Spleen (tissue), 11 donors: ENCODE measurements at regions not wholly inside any gene's neighbourhood (a gene's known extent, or its start where the extent isn't known, plus 50 kb on each side); places are given as distances from the start of the nearest gene placed in this dataset.

Source experiments
- DNase-seq: peaks from one replicate; pipeline ENCODE4 v3.0.0-alpha.2; 2020
- H3K27ac ChIP-seq, 8 donors: fragments of 200-600 bp; sonication (generic) in 7 of 8; 1 replicate in 4 of 8; 2 replicates in 4 of 8; pipeline versions ENCODE4 v1.5.0 to v1.8.0; 2016 to 2021; ENCODE audit warnings: inconsistent platforms in 4 of 8, mild to moderate bottlenecking in 4 of 8, moderate library complexity in 1 of 8
- H3K27me3 ChIP-seq, 7 donors: fragments of 200-600 bp; sonication (generic) in 6 of 7; replicated peaks in 1 of 7; 1 replicate in 4 of 7; 2 replicates in 3 of 7; pipeline versions ENCODE4 v1.5.0 to v1.8.0; 2016 to 2021; ENCODE audit warnings: inconsistent platforms in 3 of 7, mild to moderate bottlenecking in 1 of 7
- H3K36me3 ChIP-seq, 6 donors: fragments of 200-600 bp; sonication (generic) in 5 of 6; 1 replicate in 4 of 6; 2 replicates in 2 of 6; pipeline versions ENCODE4 v1.5.0 to v1.8.0; 2016 to 2021; ENCODE audit warnings: inconsistent platforms in 2 of 6
- H3K4me1 ChIP-seq, 6 donors: fragments of 200-600 bp; sonication (generic) in 5 of 6; 1 replicate in 3 of 6; 2 replicates in 3 of 6; pipeline versions ENCODE4 v1.5.0 to v1.8.0; 2016 to 2021; ENCODE audit warnings: inconsistent platforms in 3 of 6
- H3K4me3 ChIP-seq, 8 donors: fragments of 200-600 bp; sonication (generic) in 7 of 8; 1 replicate in 4 of 8; 2 replicates in 4 of 8; pipeline versions ENCODE4 v1.5.0 to v1.8.0; 2016 to 2021; ENCODE audit warnings: inconsistent platforms in 4 of 8, mild to moderate bottlenecking in 4 of 8, moderate library complexity in 2 of 8
- H3K9me3 ChIP-seq, 8 donors: fragments of 200-600 bp; sonication (generic) in 7 of 8; 1 replicate in 4 of 8; 2 replicates in 4 of 8; pipeline versions ENCODE4 v1.5.0 to v1.8.0; 2016 to 2021; ENCODE audit warnings: inconsistent platforms in 4 of 8
- POLR2A ChIP-seq, 3 donors: fragments of 450-650 bp; IDR thresholded peaks; one replicate each; pipeline ENCODE4 v1.5.1; 2017; ENCODE audit warnings: antibody characterized with exemption in 3 of 3, mild to moderate bottlenecking in 1 of 3
- POLR2AphosphoS5 ChIP-seq, 3 donors: sonication (generic); formaldehyde crosslinking; IDR thresholded peaks; one replicate each; pipeline ENCODE4 v1.5.1; 2017; ENCODE audit warnings: antibody characterized with exemption in 3 of 3
- WGBS, 5 donors: extraction: QIAGEN DNeasy Blood & Tissue Kit in 3 of 5; methylation state at CpG; one replicate each; pipeline versions ENCODE4 v1.1.5 to v1.1.7; 2013 to 2018; 5-methylcytosine and 5-hydroxymethylcytosine counted together
- intact Hi-C: fragments of 100-400 bp; cut with DNase I; formaldehyde crosslinking; loops from one replicate; pipeline ENCODE4 v1.15.0; 2023; ENCODE audit warnings: low total_unique reads
- TF ChIP-seq, protein P1 (sequence below), 11 experiments: fragments of 200-600 bp in 7 of 11; fragments of 450-650 bp in 4 of 11; sonication (generic) in 4 of 11; IDR thresholded peaks in 8 of 11; conservative IDR thresholded peaks in 3 of 11; 1 replicate in 7 of 11; 2 replicates in 4 of 11; pipeline versions ENCODE4 v1.4.0 to v1.8.0; 2016 to 2021; ENCODE audit warnings: antibody characterized with exemption in 11 of 11, inconsistent platforms in 4 of 11, mild to moderate bottlenecking in 1 of 11
- donor health status: healthy with polysubstance abuse.
- donor health status: DM: no; HTN: no; CAD: no; lungs with moderate emphysema.
- donor health status: DM: no; HTN: no; CAD: no.
- donor health status: Bipolar disorder and iron deficiency.
- donor health status: healthy.
- donor health status: DM: no; HTN: no; CAD: no.
- donor health status: DM: yes; HTN: yes; CAD: no.

DNA sequence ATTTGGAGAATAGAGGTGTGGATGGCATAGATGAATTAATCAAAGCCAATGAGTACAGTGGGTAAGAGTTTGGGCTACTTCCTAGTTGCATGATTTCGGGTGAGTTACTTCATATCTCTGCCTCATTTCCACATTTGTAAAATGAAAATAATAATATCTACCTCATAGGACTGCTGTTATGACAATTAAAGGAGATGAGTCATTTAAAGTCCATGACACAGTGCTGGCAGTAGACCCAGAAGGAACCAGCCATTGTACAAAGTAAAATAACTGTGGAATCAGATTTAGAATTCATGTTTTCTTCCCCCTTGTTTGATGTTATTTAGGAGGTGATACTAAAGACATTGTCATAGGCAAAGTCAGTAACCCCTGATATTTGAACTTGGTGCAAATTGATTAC, 139.5 kb upstream of the SLC27A6 start:
- Histone ChIP-seq H3K27me3 (no peaks in the 10 kb centered on the region), H3K9me3 (peaks cover 0 to 7% (median 0%) of the 10 kb centered on the region in 8 donors), H3K27ac (no peak overlapping the region), H3K4me3 (no peak overlapping the region), H3K36me3 (no peaks in the 10 kb centered on the region), H3K4me1 (no peaks in the 10 kb centered on the region)
- intact Hi-C loops: no loop called here
- no peak for DNase-seq
- TF ChIP-seq POLR2AphosphoS5 (IDR thresholded peaks at IDR 0.05) (no peak), POLR2A (IDR thresholded peaks at IDR 0.05) (no peak)
- TF ChIP-seq, protein P1, sequence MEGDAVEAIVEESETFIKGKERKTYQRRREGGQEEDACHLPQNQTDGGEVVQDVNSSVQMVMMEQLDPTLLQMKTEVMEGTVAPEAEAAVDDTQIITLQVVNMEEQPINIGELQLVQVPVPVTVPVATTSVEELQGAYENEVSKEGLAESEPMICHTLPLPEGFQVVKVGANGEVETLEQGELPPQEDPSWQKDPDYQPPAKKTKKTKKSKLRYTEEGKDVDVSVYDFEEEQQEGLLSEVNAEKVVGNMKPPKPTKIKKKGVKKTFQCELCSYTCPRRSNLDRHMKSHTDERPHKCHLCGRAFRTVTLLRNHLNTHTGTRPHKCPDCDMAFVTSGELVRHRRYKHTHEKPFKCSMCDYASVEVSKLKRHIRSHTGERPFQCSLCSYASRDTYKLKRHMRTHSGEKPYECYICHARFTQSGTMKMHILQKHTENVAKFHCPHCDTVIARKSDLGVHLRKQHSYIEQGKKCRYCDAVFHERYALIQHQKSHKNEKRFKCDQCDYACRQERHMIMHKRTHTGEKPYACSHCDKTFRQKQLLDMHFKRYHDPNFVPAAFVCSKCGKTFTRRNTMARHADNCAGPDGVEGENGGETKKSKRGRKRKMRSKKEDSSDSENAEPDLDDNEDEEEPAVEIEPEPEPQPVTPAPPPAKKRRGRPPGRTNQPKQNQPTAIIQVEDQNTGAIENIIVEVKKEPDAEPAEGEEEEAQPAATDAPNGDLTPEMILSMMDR (IDR thresholded peaks at IDR 0.05 in 8 of 11, conservative IDR thresholded peaks at IDR 0.05 in 3 of 11): no peak
- 49 to 84% (median 67%) methylated on average over 1 of the region's 1 CpG for WGBS, 5 donors

DNA sequence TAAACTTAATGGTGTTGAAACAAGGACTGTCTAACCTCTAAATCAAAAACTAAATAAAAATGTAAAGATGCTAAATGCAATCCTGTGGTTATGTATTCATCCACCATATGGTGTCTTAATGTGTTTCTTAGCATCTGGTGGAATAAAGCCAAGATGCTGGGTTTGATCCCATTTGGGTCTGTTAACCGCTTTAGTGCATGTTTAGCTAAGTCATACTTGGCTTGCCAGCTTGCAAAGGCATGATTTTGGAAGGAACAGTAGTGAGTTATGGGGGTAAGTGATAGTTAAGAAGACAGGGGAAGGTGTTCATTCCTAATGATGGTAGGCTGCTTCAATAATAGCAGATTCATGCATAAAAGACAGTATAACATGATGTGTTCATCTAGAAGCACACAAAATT, 139.0 kb upstream of the SLC27A6 start:
- Histone ChIP-seq H3K27me3 (no peaks in the 10 kb centered on the region), H3K4me3 (no peak overlapping the region), H3K9me3 (peaks cover 0 to 7% (median 0%) of the 10 kb centered on the region in 8 donors), H3K36me3 (no peaks in the 10 kb centered on the region), H3K27ac (no peak overlapping the region), H3K4me1 (no peaks in the 10 kb centered on the region)
- no peak for DNase-seq
- intact Hi-C loops: no loop called here
- WGBS, 5 donors: 74 to 79% (median 74%) methylated on average over 1 of the region's 1 CpG
- TF ChIP-seq, protein P1 (IDR thresholded peaks at IDR 0.05 in 8 of 11, conservative IDR thresholded peaks at IDR 0.05 in 3 of 11): no peak
- TF ChIP-seq POLR2A (IDR thresholded peaks at IDR 0.05) (no peak), POLR2AphosphoS5 (IDR thresholded peaks at IDR 0.05) (no peak)

DNA sequence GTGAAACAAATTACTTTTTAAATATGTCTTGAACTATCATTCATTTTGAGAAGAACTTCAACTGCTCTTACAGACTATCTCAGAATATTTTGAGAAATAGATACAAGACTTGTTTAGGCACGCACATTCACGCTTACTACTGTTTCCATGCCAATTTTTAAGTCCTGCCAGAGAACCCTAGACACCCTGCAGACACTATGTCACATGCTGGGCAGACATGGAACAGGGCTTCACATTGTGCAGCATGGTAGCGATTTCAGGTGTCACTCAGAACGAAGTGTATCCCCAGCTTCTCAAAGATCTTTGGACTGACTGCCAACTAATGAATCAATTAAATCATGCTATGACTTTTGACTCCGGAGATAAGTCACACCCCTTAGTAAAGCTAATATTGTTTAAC, 128.7 kb upstream of the SLC27A6 start:
- Histone ChIP-seq H3K27ac (no peak overlapping the region), H3K9me3 (peaks cover 0 to 4% (median 0%) of the 10 kb centered on the region in 8 donors), H3K4me3 (no peak overlapping the region), H3K27me3 (no peaks in the 10 kb centered on the region), H3K4me1 (no peaks in the 10 kb centered on the region), H3K36me3 (no peaks in the 10 kb centered on the region)
- DNase-seq: no peak
- TF ChIP-seq, protein P1 (IDR thresholded peaks at IDR 0.05 in 8 of 11, conservative IDR thresholded peaks at IDR 0.05 in 3 of 11): no peak
- TF ChIP-seq POLR2A (IDR thresholded peaks at IDR 0.05) (no peak), POLR2AphosphoS5 (IDR thresholded peaks at IDR 0.05) (no peak)
- WGBS, 5 donors: 67 to 92% (median 81%) methylated on average over 5 of the region's 5 CpGs
- intact Hi-C loops: no loop called here

DNA sequence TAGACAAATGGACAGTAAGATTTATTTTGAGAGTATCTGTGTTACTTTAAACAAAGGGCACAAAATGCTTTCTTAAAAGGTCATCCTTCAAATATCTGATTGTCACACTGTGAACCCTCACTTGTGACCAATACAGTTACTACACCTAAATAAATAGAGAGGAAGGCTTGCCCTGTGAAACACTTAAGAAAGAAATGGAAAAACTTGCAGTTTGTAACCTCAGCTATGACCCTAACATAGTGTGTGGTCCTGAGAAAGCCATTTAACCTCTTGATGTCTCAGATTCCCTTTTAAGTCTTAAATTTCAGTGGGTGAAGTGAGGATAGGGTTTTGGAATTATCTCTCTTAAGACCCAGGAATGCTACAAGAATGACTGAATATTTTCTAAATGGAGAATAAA, 126.7 kb upstream of the SLC27A6 start:
- Histone ChIP-seq H3K27me3 (no peaks in the 10 kb centered on the region), H3K4me1 (no peaks in the 10 kb centered on the region), H3K36me3 (no peaks in the 10 kb centered on the region), H3K9me3 (no peaks in the 10 kb centered on the region), H3K27ac (no peak overlapping the region), H3K4me3 (no peak overlapping the region)
- DNase-seq: no peak
- intact Hi-C loops: no loop called here
- no peak for TF ChIP-seq POLR2A (IDR thresholded peaks at IDR 0.05)

DNA sequence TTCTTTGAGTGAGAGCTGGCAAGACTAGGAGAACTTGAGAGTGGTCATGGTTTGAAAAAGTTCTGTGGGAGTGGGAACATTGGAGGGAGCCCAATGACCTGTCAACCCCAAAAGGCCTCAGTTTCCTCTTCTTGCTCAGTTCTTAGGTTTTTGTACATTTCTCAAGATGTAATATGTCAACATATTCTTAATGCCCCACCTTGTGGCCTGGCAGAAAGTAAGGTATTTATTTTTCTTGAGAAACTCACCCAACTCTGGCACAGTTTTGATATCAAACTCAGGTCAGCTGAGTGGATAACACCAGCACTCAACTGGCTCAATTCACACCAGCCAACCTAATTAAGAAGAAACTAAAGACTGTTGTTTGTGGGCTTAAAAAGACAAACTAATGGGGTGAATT, 123.0 kb upstream of the SLC27A6 start:
- no peak for DNase-seq
- no peak overlapping the region for H3K4me3 ChIP-seq
- H3K4me1 ChIP-seq: no peaks in the 10 kb centered on the region
- H3K27me3 ChIP-seq: no peaks in the 10 kb centered on the region
- no peak overlapping the region for H3K27ac ChIP-seq
- H3K9me3 ChIP-seq: peaks cover 0 to 2% (median 0%) of the 10 kb centered on the region in 8 donors
- TF ChIP-seq, protein P1 (IDR thresholded peaks at IDR 0.05 in 8 of 11, conservative IDR thresholded peaks at IDR 0.05 in 3 of 11): no peak
- TF ChIP-seq POLR2AphosphoS5 (IDR thresholded peaks at IDR 0.05) (no peak), POLR2A (IDR thresholded peaks at IDR 0.05) (no peak)
- intact Hi-C loops: no loop called here
- no peaks in the 10 kb centered on the region for H3K36me3 ChIP-seq
